Ascending aorta (tissue), 2 donors: ENCODE measurements at regions not wholly inside any gene's neighbourhood (a gene's known extent, or its start where the extent isn't known, plus 50 kb on each side); places are given as distances from the start of the nearest gene placed in this dataset.
"Not testable (repeated sequence)": the region's sequence is repeated elsewhere in the genome, so short reads cannot be mapped to it uniquely, and the experiment has no call there.

Experiments
- DNase-seq, 2 donors: peaks; one replicate each; pipeline ENCODE4 v3.0.0-alpha.2; 2019; ENCODE audit warnings: low spot score in 2 of 2
- H3K27ac ChIP-seq, 2 donors: fragments of 200-600 bp; sonication (generic); one replicate each; pipeline ENCODE4 v1.5.1; 2016 to 2017; ENCODE audit warnings: mild to moderate bottlenecking in 1 of 2
- H3K27me3 ChIP-seq: fragments of 200-600 bp; sonication (generic); one replicate; pipeline ENCODE4 v1.5.1; 2017
- H3K36me3 ChIP-seq, 2 donors: fragments of 200-600 bp; sonication (generic); one replicate each; pipeline ENCODE4 v1.5.1; 2016
- H3K4me1 ChIP-seq, 2 donors: fragments of 200-600 bp; sonication (generic); one replicate each; pipeline ENCODE4 v1.5.1; 2016 to 2017; ENCODE audit warnings: mild to moderate bottlenecking in 1 of 2
- H3K4me3 ChIP-seq, 2 donors: fragments of 200-600 bp; sonication (generic); one replicate each; pipeline ENCODE4 v1.5.1; 2016 to 2017; ENCODE audit warnings: mild to moderate bottlenecking in 1 of 2
- H3K9me3 ChIP-seq, 2 donors: fragments of 200-600 bp; sonication (generic); one replicate each; pipeline ENCODE4 v1.5.1; 2016
- CTCF ChIP-seq, 3 experiments: fragments of 200-600 bp in 2 of 3; fragments of 450-650 bp in 1 of 3; sonication (generic) in 2 of 3; IDR thresholded peaks; one replicate each; pipeline ENCODE4 v1.5.1; 2016 to 2019; ENCODE audit warnings: antibody characterized with exemption in 3 of 3, mild to moderate bottlenecking in 1 of 3, moderate library complexity in 1 of 3
- intact Hi-C: fragments of 100-400 bp; cut with DNase I; formaldehyde crosslinking; loops from one replicate; pipeline ENCODE4 v1.15.1; 2023

GRCh38 chr15:96207377-96208006 is 123.0 kb upstream of the NR2F2 start:
- no peak overlapping the region for H3K4me3 ChIP-seq
- no peak for TF ChIP-seq CTCF (IDR thresholded peaks at IDR 0.05)
- no peaks in the 10 kb centered on the region for H3K27me3 ChIP-seq
- H3K4me1 ChIP-seq = no peaks in the 10 kb centered on the region
- intact Hi-C loops = no loop called here
- peaks cover 0 to 4% of the 10 kb centered on the region in 2 donors for H3K9me3 ChIP-seq
- no peak overlapping the region for H3K27ac ChIP-seq
- DNase-seq = no peak
- no peaks in the 10 kb centered on the region for H3K36me3 ChIP-seq

- intact Hi-C loops = no loop called here
- no peak for TF ChIP-seq CTCF (IDR thresholded peaks at IDR 0.05)
- Histone ChIP-seq H3K27ac (no peak overlapping the region), H3K4me1 (no peaks in the 10 kb centered on the region), H3K36me3 (no peaks in the 10 kb centered on the region), H3K9me3 (peaks cover 0 to 4% of the 10 kb centered on the region in 2 donors), H3K27me3 (no peaks in the 10 kb centered on the region), H3K4me3 (no peak overlapping the region)
- no peak for DNase-seq
Observed at GRCh38 chr15:96209285-96209735, 121.2 kb upstream of the NR2F2 start.

- H3K4me1 ChIP-seq = no peaks in the 10 kb centered on the region
- H3K4me3 ChIP-seq = no peak overlapping the region
- no peak for TF ChIP-seq CTCF (IDR thresholded peaks at IDR 0.05)
- no peaks in the 10 kb centered on the region for H3K9me3 ChIP-seq
- H3K36me3 ChIP-seq = no peaks in the 10 kb centered on the region
- no peak for DNase-seq
- intact Hi-C loops = no loop called here
- H3K27ac ChIP-seq = no peak overlapping the region
- no peaks in the 10 kb centered on the region for H3K27me3 ChIP-seq
Observed at GRCh38 chr15:96213045-96213444, 117.5 kb upstream of the NR2F2 start.

- H3K27me3 ChIP-seq = no peaks in the 10 kb centered on the region
- H3K4me3 ChIP-seq = no peak overlapping the region
- no peaks in the 10 kb centered on the region for H3K9me3 ChIP-seq
- no peaks in the 10 kb centered on the region for H3K4me1 ChIP-seq
- intact Hi-C loops = no loop called here
- no peak for TF ChIP-seq CTCF (IDR thresholded peaks at IDR 0.05)
- no peak overlapping the region for H3K27ac ChIP-seq
- no peak for DNase-seq
- no peaks in the 10 kb centered on the region for H3K36me3 ChIP-seq
Observed at GRCh38 chr15:96213896-96214295, 116.6 kb upstream of the NR2F2 start.

GRCh38 chr15:96216481-96216880 is 114.0 kb upstream of the NR2F2 start:
- H3K9me3 ChIP-seq, H3K27ac ChIP-seq, DNase-seq, H3K4me3 ChIP-seq, H3K36me3 ChIP-seq, intact Hi-C loops, H3K4me1 ChIP-seq, H3K27me3 ChIP-seq: not testable (repeated sequence)

- Histone ChIP-seq H3K9me3 (no peaks in the 10 kb centered on the region), H3K4me3 (no peak overlapping the region), H3K36me3 (no peaks in the 10 kb centered on the region), H3K27ac (no peak overlapping the region), H3K27me3 (no peaks in the 10 kb centered on the region), H3K4me1 (no peaks in the 10 kb centered on the region)
- no peak for TF ChIP-seq CTCF (IDR thresholded peaks at IDR 0.05)
- DNase-seq = no peak
- intact Hi-C loops = no loop called here
Observed at GRCh38 chr15:96217983-96218382, 112.5 kb upstream of the NR2F2 start.
